Mesothelial cell of epicardium (in vitro differentiated cells): ENCODE measurements at regions not wholly inside any gene's neighbourhood (a gene's known extent, or its start where the extent isn't known, plus 50 kb on each side); places are given as distances from the start of the nearest gene placed in this dataset.
A peak's percentile ranks its signal among the peaks of the same experiment; 100 is the strongest.

ENCODE experiments used
- DNase-seq, 2 experiments: peaks; one replicate each; pipeline ENCODE4 v3.0.0; 2021; ENCODE audit warnings: low spot score in 2 of 2; ENCODE audit not compliant: unreplicated experiment in 2 of 2
- H3K27ac Mint-ChIP-seq: 2 replicates; pipeline ENCODE4 v1.8.0; 2021; ENCODE audit warnings: mixed read lengths
- H3K27me3 Mint-ChIP-seq: 2 replicates; pipeline ENCODE4 v1.8.0; 2021; ENCODE audit warnings: low read depth, mixed read lengths
- H3K36me3 Mint-ChIP-seq: 2 replicates; pipeline ENCODE4 v1.8.0; 2021; ENCODE audit warnings: mixed read lengths
- H3K4me1 Mint-ChIP-seq: 2 replicates; pipeline ENCODE4 v1.8.0; 2021; ENCODE audit warnings: mixed read lengths
- H3K4me3 Mint-ChIP-seq: 2 replicates; pipeline ENCODE4 v1.8.0; 2021; ENCODE audit warnings: mild to moderate bottlenecking, moderate library complexity, mixed read lengths
- H3K9me3 Mint-ChIP-seq: 2 replicates; pipeline ENCODE4 v1.8.0; 2021; ENCODE audit warnings: mixed read lengths
- CTCF ChIP-seq: fragments of 200-600 bp; sonication (generic); IDR thresholded peaks from one replicate; pipeline ENCODE4 v1.5.0; 2021; ENCODE audit warnings: antibody characterized with exemption; ENCODE audit not compliant: unreplicated experiment

DNA sequence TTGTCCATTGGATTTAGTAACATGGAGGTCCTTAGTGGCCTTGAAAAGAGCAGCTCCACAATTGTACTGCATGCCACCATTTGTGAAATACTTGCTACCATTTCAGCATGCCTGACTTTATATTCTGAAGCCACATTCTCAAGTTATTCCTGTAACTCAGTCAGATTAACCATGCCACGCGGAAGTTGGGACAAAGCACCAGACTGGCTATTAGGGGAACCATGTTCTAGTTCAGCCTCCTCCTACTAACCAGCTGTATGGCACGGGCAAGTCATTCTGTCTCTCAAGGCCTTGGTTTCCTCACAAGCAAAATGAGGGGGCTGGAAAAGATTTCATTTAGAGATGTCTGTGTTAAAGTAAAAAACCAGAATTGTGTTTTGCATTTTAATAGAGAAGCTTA, 418.0 kb downstream of the PLK2 start:
- peaks cover 8% of the 10 kb centered on the region for H3K4me1 Mint-ChIP-seq
- no peak overlapping the region for H3K27ac Mint-ChIP-seq
- no peaks in the 10 kb centered on the region for H3K27me3 Mint-ChIP-seq
- TF ChIP-seq CTCF, result no peak
- no peak for DNase-seq
- H3K36me3 Mint-ChIP-seq, result no peaks in the 10 kb centered on the region
- no peak overlapping the region for H3K4me3 Mint-ChIP-seq
- peaks cover 6% of the 10 kb centered on the region for H3K9me3 Mint-ChIP-seq

DNA sequence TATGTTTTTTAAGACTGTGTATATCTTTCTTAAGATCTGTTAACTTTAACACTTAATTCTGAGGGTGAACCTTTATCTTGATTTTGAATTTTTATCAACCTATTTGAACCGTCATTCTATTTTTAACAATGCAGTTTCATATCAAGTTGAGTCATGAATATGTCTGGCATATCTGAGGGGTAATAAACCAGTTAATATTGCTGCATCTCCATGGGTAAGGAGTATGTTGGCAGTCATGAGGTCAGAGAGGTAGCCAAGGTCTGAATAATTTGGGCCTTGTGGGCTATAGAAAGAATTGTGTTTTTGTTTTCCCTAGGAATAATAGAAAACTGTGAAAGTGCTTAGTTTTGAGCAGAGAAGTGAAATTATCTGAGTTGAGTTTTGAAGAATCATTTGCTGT, 419.0 kb downstream of the PLK2 start:
- Mint-ChIP-seq H3K27ac (no peak overlapping the region), H3K9me3 (peaks cover 6% of the 10 kb centered on the region), H3K36me3 (no peaks in the 10 kb centered on the region), H3K27me3 (no peaks in the 10 kb centered on the region), H3K4me1 (peaks cover 8% of the 10 kb centered on the region), H3K4me3 (no peak overlapping the region)
- TF ChIP-seq CTCF, result no peak
- DNase-seq, result no peak

GRCh38 chr5:58040044-58040443, 419.8 kb downstream of the PLK2 start:
- no peak for TF ChIP-seq CTCF
- peaks cover 6% of the 10 kb centered on the region for H3K9me3 Mint-ChIP-seq
- H3K36me3 Mint-ChIP-seq, result no peaks in the 10 kb centered on the region
- H3K27me3 Mint-ChIP-seq, result no peaks in the 10 kb centered on the region
- peaks cover 8% of the 10 kb centered on the region for H3K4me1 Mint-ChIP-seq
- no peak for DNase-seq
- H3K4me3 Mint-ChIP-seq, result no peak overlapping the region
- H3K27ac Mint-ChIP-seq, result no peak overlapping the region

DNA sequence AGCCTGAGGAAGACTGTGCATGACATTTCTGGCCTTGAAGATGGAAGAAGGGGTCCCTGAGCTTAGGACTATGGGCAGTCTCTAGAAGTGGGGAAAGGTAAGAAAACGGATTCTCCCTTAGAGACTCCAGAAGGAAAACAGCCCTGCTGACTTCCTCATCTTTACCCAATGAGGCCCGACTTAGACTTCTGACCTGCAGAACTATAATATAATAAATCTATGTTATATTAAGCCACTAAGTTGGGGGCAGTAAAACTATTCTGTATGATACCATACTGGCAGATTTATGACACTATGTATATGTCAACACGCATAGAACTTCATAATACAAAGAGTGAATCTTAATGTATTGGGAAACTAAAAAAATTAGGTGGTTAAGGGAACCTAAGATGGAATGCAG, 422.0 kb downstream of the PLK2 start:
- H3K27ac Mint-ChIP-seq, result no peak overlapping the region

DNA sequence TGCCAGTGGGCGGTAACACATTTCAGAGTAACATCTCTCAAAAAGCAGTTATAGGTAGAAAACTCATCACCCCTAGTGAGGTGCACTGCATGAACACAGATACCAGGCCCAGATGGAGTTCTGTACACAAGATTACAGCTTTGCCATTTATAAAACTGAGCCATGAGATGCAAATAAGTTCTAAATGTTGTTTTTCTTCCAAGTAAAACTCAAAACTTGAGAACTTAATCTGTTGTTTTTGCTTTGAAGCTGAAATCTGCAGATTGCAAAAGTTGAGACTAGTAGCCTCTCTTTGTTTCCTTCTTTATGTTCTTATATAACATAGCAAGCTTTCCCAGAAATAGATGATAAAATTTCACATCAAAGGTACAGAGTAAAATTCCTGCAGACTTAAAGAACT, 434.1 kb downstream of the PLK2 start:
- no peaks in the 10 kb centered on the region for H3K36me3 Mint-ChIP-seq
- H3K4me1 Mint-ChIP-seq, result peaks cover 17% of the 10 kb centered on the region
- no peak overlapping the region for H3K4me3 Mint-ChIP-seq
- H3K9me3 Mint-ChIP-seq, result no peaks in the 10 kb centered on the region
- no peaks in the 10 kb centered on the region for H3K27me3 Mint-ChIP-seq
- TF ChIP-seq CTCF, result no peak
- H3K27ac Mint-ChIP-seq, result peak overlapping the region; percentile 47
- no peak for DNase-seq

More for the DNA sequence above, 422.0 kb downstream of the PLK2 start:
- no peak for DNase-seq
- Mint-ChIP-seq H3K4me1 (peaks cover 2% of the 10 kb centered on the region), H3K9me3 (peaks cover 6% of the 10 kb centered on the region), H3K36me3 (no peaks in the 10 kb centered on the region), H3K27me3 (no peaks in the 10 kb centered on the region), H3K4me3 (no peak overlapping the region)
- TF ChIP-seq CTCF, result no peak

GRCh38 chr5:58024151-58024550, 435.7 kb downstream of the PLK2 start:
- Mint-ChIP-seq H3K4me1 (peaks cover 29% of the 10 kb centered on the region), H3K27me3 (no peaks in the 10 kb centered on the region), H3K27ac (peak overlapping the region; percentile 56), H3K9me3 (no peaks in the 10 kb centered on the region), H3K4me3 (no peak overlapping the region), H3K36me3 (no peaks in the 10 kb centered on the region)
- TF ChIP-seq CTCF, result no peak
- DNase-seq, result no peak
